CD4-positive, alpha-beta T cell treated with Interferon gamma for 1 hour (primary cell): ENCODE measurements at regions not wholly inside any gene's neighbourhood (a gene's known extent, or its start where the extent isn't known, plus 50 kb on each side); places are given as distances from the start of the nearest gene placed in this dataset.
"Not testable (repeated sequence)": the region's sequence is repeated elsewhere in the genome, so short reads cannot be mapped to it uniquely, and the experiment has no call there.

ENCODE experiments used
- DNase-seq: peaks from one replicate; pipeline ENCODE4 v3.0.0-alpha.2; 2020

DNA sequence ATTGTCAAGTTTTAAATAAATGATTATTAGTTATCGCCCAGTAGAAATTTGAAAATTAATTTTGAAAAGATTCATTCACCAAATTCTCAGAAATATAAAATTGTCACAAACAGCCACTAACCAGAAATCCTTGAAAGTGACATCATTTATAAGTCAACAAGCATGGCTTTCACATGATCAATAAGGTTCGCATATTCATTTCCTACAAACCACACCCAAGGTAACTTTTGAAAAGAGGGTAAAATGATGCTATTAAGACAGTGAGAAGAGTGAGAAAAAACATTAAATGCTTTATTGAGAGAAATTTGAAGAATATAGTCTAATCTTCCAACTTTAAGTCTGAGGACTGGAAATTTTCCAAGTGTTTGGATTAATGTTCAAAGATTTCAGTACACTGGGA lies 263.6 kb upstream of the ALCAM start:
- DNase-seq, result no peak

DNA sequence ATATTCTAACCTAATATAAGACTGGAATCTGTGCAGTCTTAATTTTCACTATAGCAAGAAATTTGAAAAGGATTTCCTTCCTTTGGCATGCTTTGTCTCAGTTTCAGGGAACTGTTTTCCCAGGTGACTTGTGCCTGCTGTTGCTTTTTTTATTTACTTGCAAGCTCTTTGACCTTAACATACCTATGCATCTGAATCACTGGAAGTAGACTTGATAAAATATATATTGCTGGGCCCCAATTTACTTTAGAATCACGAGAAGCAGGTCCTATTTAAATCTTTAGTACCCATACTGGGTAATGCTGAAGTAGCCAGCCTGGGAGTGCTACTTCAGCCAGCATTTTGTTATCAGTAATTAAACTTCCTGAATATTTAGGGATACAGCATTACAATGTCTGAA lies 257.9 kb upstream of the ALCAM start:
- DNase-seq, result no peak

DNA sequence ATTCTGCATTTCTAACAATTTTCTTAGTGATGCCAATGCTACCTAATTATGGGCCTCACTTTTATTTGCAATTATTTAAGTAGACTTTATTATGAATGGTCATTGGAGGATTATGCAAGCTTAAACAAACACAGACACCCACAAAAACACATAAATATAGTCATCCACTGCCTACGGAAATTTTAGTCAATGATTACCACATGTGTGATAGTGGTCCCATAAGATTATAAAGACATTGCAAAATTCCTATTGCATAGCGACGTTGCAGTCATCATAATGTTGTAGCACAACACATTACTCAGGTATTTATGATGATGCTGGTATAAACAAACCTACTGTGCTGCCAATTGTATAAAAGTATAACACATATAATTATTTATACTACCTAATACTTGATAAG lies 247.8 kb upstream of the ALCAM start:
- no peak for DNase-seq

DNA sequence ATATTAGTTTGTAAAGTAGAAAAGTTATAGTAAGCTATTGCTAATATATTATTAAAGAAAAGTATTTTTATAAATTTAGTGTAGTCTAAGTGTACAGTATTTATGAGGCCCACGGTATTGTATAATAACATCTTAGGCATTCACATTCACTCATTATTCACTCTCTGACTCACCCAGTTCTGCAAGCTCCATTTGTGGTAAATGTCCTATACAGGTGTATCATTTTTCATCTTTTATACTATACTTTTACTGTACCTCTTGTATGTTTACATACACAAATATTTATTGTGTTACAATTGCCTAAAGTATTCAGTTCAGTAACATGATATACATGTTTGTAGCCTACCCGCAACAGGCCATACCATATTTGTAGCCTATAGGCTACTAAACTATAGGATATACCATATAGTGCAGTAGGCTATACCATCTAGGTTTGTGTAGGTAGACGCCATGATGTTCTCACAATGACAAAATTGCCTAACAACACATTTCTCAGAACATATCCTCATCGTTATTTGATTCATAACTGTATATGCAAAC lies 246.8 kb upstream of the ALCAM start:
- DNase-seq, result no peak

DNA sequence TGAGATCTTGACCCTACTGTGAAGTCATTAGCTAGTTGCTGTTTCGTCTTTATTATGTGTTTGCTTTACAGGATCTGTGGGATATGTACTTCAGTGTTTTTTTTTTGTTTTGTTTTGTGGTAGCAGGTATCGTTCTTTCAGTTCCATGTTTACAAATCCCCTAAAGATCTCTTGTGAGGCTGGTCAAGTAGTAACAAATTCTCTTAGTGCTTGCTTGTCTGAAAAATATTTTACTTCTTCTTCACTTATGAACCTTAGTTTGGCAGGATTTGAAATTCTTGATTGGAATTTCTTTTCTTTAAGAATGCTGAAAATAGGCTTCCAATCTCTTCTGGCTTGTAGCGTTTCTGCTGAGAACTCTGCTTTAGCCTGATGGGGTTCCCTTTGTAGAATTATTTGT lies 235.8 kb upstream of the ALCAM start:
- DNase-seq, result no peak

DNA sequence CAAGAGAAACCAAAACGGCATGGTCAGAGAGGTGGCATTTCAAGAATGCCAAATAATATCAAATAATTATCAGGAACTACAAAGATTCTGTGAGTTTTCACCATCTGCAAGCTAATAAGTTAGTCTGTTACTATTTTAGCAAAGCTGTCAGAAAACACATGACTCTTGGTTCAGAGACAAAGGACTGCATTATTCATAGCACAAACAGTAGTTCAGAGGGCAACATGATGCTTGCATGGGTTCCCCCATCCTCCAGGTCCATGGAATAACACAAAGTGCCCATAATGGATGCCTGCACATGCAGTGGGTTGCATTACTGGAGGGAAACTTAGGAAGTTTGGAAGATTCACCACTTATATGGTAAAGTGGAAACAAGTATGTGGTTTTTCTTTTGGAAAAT lies 228.8 kb upstream of the ALCAM start:
- no peak for DNase-seq

DNA sequence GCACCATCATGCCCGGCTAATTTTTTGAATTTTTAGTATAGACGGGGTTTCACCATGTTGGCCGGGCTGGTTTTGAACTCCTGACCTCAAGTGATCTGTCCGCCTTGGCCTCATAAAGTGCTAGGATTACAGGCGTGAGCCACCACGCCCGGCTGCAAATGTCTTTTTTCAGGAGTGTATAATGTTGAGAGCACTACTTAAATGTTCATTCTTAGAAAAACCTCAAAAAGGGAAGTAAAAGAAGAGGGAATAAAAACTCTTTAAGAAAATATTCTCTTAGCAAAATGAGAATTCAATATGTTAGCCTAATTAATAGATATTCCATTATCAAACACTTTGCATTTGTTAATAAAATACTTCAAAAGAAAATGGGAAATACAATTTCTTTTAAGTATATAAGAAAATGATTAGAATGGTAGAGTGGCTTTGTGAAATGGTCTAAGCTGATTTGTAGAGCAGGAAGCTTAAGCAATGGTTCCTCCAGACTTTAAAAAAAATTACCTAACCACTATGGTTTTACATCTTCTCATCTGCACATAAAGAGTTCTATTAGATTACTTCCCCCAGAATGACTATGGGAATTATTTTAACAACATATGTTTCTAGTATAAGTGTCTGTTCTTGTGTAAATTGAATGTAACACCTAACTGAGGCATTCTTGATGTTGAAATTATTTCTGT lies 226.7 kb upstream of the ALCAM start:
- DNase-seq, result no peak

DNA sequence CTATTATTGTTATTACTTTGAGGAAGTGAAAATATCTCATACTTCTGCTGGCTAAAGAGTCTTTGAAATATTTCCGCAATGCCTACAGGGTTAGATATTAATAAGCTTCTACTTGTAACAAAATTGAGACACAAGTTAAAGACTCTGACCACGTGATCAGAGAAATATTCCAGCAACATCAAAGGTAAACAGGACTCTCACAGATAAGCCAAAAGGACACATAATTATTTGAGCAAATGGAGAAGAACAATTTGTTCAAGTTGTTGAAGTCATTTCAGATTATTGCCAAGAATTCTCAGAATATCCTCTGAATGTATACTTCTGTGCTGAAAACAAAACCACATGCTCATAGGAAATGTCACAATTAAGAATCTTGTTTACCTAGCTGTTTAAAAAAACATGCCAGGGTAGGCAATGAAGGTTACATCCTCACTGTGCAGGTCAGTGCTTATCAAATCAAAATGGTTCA lies 225.8 kb upstream of the ALCAM start:
- DNase-seq, result no peak

DNA sequence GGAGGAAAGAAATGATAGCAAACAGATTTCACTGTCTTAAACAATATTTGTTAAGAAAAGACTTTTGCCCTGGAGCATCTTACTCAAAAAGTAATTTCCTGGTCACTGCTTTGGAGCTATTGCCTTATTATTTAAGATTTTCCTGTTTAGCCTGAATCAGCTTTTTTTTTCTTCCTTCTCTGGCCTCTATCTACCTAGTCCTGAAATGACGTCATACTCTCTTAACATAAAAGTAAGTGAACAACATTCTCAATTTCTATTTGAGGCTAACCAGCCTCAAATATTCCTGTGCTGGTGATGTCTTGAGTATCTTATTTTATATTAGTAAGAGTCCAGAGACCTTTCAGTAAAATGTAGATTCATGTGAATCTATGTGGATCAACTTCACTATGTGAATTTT lies 221.9 kb upstream of the ALCAM start:
- DNase-seq, result no peak

DNA sequence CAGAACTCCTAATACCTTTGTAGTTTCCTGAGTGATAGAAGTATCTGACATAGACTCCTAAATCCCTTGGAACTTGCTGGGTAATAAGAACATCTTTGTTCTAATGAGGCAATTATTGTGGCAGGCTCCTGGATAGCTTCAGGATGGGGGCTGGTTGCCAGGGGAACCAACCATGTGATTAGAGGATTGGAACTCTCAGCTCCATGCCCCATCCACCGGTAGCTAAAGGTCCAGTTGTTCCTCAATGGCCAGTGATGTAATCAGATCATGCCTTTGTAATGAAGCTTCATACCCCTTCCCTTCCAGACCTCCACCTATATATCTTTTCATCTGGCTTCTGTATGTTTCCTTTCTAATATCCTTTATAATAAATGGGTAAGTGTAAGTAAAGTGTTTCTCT lies 221.2 kb upstream of the ALCAM start:
- no peak for DNase-seq

DNA sequence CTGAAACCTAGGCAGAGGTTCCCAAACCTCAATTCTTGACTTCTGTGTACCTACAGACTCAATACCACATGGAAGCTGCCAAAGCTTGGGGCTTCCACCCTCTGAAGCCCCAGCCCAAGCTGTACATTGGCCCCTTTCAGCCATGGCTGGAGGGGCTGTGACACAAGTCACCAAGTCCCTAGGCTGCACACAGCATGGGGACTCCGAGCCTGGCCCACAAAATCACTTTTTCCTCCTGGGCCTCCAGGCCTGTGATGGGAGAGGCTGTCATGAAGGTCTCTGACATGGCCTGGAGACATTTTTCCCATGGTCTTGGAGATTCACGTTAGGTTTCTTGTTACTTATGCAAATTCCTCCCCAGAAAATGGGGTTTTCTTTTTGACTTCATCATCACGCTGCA lies 217.5 kb upstream of the ALCAM start:
- DNase-seq, result not testable (repeated sequence)

DNA sequence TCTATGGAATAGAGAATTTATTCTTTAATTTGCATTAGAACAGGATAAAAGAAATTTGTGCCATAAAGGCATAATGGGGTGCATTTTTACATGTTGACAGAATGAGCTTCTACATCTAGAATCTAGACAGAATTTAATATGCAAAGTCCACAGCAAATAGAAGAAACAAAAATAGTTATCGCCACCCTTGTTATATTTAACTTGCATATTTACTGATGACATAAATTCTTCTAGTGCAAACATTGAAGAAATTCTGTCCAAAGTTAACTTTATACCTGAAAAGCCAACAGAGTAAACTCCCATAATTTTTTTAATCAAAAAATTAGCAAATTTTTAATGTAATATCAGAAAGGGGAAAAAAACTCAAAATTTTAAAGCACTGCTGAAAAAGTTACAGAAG lies 213.7 kb upstream of the ALCAM start:
- no peak for DNase-seq

DNA sequence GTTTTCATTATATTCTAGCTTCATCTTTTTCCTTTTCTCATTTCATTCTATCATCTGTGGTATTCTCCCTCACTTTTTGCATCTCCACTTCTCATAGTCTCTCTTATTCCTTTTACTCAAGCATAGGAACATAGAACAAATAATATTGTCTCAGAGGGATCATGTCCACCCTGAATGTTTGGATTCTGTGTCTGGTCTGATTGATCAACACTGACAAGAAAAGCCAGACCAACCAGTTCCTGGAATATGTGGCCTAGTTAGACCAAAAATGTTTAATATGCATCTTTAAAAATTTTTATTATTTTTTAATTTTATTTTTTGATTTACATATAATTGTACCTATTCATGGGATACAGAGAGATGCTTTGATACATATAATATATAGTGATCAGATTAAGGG lies 212.0 kb upstream of the ALCAM start:
- DNase-seq, result no peak

DNA sequence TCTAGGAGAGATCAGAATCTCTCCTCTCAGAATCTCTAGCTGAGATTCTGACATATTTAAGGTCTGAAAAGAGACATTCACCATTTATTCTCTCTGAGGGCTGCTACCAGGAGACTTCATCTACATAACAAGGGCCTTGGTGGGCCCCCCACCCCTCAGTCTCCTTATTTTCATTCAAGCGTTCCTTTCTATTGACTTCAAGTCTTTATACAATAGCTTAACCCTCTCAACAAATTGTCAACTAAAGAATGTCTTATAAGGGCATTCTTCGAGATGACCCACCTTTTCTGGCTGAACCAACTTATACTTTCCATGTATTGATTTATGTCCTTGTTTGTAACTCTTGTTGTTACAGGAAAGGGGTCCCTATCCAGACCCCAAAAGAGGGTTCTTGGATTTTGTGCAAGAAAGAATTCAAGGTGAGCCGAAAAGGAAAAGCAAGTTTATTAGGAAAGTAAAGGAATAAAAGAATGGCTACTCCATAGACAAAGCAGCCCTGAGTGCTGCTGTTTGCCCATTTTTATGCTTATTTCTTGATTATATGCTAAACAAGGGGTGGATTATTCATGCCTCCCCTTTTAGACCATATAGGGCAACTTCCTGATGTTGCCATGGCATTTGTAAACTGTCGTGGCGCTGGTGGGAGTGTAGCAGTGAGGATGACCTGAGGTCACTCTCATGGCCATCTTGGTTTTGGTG lies 209.5 kb upstream of the ALCAM start:
- DNase-seq, result no peak

DNA sequence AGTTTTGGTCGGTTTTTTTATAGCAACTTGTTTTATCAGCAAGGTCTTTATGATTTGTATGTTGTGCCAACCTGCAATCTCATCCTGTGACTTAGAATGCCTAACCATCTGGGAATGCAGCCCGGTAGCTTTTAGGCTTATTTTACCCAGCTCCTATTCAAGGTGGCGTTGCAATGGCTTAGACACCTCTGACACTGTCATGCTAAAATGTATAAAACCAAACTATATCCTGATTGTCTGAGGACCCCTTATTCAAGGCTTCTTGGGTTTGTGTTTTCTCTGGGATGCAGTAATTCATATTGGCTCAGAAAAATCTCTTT lies 209.0 kb upstream of the ALCAM start:
- DNase-seq, result no peak

DNA sequence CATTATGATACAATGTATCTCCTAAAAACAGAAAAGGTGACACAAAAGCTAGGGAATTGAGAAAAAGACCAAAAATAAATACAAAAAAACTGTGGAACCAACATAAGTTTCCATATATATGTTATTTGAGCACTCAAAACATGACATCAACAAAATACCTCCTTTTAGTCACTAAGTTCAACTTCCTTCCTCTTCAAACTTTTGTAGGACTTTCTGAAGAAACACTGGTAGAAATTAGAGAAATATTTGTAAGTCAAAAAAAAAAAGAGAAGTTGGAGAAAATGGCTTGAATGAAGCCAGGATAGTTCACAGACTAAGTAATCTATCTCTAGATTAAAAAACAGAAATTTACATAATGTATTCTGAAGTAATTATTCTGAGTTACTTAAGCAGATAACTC lies 208.4 kb upstream of the ALCAM start:
- no peak for DNase-seq

DNA sequence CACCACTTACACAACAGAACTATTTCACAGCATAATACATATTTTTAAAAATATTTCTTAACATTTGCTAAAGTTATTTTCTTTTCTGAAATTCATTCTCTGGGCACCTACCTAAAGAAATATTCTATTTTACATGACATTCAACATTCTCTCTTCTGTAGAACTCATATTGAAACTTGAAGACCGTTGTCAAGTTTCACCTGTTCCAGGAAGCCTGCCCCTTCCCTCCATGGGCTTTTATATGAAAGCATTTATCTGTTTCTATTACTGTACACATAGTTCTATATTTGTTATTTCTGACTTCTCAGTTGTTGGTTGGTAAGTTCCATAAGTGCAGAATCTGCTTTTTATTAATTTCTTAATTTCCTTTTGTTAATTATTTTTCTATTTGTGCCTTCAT lies 204.3 kb upstream of the ALCAM start:
- no peak for DNase-seq

DNA sequence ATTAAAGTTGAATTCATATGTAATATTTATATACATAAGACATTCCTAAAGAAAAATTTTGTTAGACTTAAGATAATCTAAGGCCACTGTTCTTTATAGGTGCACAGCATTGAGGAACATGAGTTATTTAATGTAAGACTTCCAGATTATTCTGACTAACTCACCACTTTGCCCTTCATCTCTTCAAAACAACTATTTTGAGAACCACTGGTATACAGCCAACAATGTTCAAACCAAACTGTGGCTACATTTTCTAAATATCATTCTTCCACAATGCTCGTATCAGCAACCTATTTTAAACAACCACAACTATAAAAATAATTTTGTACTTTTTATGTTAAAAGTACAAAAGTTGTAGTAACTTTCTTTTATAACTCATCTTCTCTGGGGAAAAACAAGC lies 199.8 kb upstream of the ALCAM start:
- DNase-seq, result no peak

DNA sequence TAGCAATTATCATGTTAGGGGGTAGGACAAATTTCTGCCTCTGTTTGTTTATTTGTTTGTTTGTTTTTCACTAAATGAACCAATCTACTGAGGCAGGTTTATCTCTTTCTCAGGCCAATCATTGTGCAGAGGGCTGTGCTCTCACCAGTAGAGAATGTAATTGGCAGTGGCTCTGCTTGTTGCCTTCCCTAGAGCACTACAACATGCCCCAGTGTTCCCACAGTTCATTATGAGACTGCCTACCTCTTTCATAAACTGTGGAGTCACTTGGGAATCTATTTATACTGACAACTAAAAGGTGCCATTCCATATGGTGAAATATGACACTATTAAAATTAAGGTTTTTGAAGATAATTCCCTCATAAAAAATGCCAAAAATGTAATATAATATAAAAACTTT lies 196.3 kb upstream of the ALCAM start:
- no peak for DNase-seq

DNA sequence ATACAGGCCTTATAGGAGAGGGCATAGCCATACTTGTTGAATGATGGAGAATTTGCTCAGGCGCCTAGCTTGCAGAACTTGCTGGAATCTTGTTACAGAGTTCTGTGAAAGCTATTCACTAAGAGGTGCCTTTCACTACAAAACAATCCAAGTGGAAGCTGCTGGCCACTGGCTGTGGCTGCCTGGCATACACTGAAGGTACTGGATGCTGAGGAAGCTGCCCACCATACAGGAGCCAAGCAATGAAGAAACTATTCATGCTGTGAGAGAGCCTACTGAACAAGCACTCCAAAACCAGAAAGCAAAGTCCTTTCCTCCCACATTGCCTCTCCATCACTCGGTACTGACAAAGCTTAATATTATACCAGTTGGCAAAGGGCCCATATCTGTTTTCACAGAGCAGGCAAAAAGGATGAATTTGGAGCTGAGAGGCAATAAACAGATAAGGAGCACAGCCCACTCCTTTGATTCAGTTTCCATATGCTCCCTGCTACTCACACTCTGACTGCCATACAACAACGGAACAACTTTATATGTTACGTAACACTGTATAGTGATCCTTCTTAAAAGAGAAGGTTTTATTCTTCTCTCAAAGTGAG lies 192.6 kb upstream of the ALCAM start:
- DNase-seq, result no peak

DNA sequence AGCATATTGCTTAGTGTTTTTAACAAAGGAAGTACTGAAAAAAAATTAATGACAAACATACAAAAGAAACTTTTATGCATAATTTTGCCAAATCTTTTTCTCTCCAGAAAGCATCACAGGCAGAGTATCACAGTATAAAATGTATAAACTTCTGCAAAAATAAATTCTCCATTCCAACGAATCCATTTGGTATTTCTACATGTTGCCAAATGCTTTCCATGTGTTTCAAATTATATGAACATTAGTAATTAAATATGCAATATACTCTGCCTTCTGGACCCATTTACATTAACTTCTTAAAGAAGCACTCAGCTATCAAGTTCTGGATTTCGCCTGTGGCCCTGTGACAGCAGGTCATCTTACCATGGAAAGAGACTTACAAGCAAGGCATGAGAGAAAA lies 189.1 kb upstream of the ALCAM start:
- DNase-seq, result no peak

DNA sequence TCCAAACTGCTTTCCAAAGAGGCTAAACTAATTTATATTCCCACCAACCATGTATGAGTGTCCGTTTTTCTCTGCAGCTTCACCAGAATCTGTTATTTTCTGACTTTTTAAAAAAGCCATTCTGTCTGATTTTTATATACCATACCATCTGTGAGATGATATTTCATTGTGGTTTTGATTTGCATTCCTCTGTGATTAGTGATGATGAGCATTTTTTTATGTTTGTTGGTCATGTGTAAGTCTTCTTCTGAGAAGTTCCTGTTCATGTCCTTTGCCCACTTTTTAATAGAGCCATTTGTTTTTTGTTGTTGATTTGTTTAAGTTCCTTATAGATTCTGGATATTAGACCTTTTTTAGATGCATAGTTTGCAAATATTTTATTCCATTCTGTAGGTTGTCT lies 179.4 kb upstream of the ALCAM start:
- DNase-seq, result no peak

DNA sequence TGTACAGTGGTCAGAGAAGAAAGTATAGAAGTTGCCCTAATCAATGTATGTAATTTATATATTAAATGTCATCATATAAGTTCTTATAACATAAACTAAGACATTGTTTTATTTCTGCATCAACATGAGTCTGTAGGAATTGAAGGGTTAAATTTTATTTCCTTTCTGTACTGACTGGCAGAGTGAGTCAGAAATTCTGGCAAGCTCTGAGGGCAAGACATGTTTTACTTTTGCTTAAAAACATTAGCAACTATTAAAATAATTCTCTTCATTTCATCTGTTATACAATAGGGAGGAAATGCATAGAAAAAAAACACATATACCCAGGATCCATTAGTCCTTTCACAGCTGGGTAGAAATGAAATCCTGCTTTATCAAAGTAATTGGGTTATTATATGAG lies 171.4 kb upstream of the ALCAM start:
- no peak for DNase-seq

DNA sequence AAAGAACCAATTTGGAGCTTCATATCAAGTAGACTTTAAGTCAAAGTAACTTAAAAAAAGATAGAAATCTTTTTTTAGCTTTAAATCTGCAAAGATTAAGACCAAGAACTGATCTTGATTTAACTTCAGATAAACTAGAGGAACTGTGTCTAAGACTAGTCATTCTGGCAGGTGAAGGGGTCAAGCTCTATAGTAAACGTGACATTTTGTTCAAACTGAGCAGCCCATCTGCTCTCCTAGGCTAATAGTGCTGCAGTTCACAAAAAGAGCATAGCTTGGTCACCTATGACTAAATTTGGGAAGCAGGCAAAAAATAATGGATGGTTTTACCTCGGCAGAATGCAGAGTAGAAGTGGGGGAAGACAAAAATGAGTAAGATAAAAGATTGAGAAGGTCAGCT lies 168.8 kb upstream of the ALCAM start:
- DNase-seq, result no peak

DNA sequence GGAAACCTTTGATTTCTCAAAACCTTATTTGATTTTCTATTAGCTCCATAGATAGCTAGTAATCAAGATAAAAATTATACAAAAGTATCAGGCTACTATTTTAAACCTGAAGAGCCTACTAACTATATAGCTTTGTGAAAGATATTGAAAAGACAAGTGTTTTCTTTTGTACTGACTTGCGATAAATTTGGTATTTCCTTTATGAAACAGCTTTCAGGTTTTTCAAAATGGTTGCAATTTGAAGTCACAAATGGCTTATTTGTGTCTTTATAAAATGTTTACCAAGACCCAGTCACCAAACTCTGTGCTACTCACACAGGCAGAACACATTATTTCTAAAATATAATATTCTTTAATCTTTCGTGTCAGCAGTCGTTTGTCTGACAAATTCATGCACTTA lies 167.5 kb upstream of the ALCAM start:
- DNase-seq, result no peak
